ENCODE measurements at regions not wholly inside any gene's neighbourhood (a gene's known extent, or its start where the extent isn't known, plus 50 kb on each side); places are given as distances from the start of the nearest gene placed in this dataset.

- in situ Hi-C loops (cut with MboI; ENCODE audit: low sequenced_read_pairs, unreplicated experiment), result no loop called here
- TF ChIP-seq, protein P1, sequence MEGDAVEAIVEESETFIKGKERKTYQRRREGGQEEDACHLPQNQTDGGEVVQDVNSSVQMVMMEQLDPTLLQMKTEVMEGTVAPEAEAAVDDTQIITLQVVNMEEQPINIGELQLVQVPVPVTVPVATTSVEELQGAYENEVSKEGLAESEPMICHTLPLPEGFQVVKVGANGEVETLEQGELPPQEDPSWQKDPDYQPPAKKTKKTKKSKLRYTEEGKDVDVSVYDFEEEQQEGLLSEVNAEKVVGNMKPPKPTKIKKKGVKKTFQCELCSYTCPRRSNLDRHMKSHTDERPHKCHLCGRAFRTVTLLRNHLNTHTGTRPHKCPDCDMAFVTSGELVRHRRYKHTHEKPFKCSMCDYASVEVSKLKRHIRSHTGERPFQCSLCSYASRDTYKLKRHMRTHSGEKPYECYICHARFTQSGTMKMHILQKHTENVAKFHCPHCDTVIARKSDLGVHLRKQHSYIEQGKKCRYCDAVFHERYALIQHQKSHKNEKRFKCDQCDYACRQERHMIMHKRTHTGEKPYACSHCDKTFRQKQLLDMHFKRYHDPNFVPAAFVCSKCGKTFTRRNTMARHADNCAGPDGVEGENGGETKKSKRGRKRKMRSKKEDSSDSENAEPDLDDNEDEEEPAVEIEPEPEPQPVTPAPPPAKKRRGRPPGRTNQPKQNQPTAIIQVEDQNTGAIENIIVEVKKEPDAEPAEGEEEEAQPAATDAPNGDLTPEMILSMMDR (IDR thresholded peaks at IDR 0.05; ENCODE audit: borderline replicate concordance, control extremely low read depth, extremely low read depth, insufficient read depth, missing control alignments), result no peak
- no peak for DNase-seq (ENCODE audit: low spot score)
Observed at GRCh38 chr11:70696076-70696475, 297.7 kb downstream of the CTTN start.

- in situ Hi-C loops (cut with MboI; ENCODE audit: low sequenced_read_pairs, unreplicated experiment), result no loop called here
- TF ChIP-seq, protein P1 (IDR thresholded peaks at IDR 0.05; ENCODE audit: borderline replicate concordance, control extremely low read depth, extremely low read depth, insufficient read depth, missing control alignments), result no peak
- DNase-seq (ENCODE audit: low spot score), result no peak
Observed at GRCh38 chr11:70696564-70696963, 298.2 kb downstream of the CTTN start.

- DNase-seq (ENCODE audit: low spot score), result no peak
- in situ Hi-C loops (cut with MboI; ENCODE audit: low sequenced_read_pairs, unreplicated experiment), result no loop called here
- TF ChIP-seq, protein P1 (IDR thresholded peaks at IDR 0.05; ENCODE audit: borderline replicate concordance, control extremely low read depth, extremely low read depth, insufficient read depth, missing control alignments), result no peak
Observed at GRCh38 chr11:70697701-70698100, 299.4 kb downstream of the CTTN start.

GRCh38 chr11:70698871-70699270, 300.5 kb downstream of the CTTN start:
- DNase-seq (ENCODE audit: low spot score), result no peak
- TF ChIP-seq, protein P1 (IDR thresholded peaks at IDR 0.05; ENCODE audit: borderline replicate concordance, control extremely low read depth, extremely low read depth, insufficient read depth, missing control alignments), result no peak
- in situ Hi-C loops (cut with MboI; ENCODE audit: low sequenced_read_pairs, unreplicated experiment), result no loop called here

- in situ Hi-C loops (cut with MboI; ENCODE audit: low sequenced_read_pairs, unreplicated experiment), result no loop called here
- DNase-seq (ENCODE audit: low spot score), result no peak
- TF ChIP-seq, protein P1 (IDR thresholded peaks at IDR 0.05; ENCODE audit: borderline replicate concordance, control extremely low read depth, extremely low read depth, insufficient read depth, missing control alignments), result no peak
Observed at GRCh38 chr11:70699294-70700221, 301.2 kb downstream of the CTTN start.

DNA sequence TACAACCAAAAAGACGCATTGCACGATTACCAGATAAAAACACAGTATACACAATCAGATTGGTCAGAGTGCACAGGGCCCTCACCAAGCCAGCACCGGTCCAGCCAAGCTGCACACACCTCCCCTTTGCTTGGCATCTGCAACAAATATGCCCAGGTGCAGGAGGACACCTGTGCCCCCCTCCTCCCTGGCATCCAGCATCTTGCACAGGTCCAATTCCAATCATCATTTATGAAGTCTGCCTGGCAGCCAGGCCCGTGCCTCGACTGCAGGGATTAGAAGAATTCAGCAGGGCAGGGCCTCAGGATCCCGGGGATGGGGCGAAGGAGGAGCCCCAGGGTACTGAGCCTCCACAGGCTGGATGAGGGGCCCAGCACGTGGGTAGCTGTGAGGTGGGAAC, 302.1 kb downstream of the CTTN start:
- TF ChIP-seq, protein P1 (IDR thresholded peaks at IDR 0.05; ENCODE audit: borderline replicate concordance, control extremely low read depth, extremely low read depth, insufficient read depth, missing control alignments), result no peak
- DNase-seq (ENCODE audit: low spot score), result no peak
- in situ Hi-C loops (cut with MboI; ENCODE audit: low sequenced_read_pairs, unreplicated experiment), result no loop called here
